ENCODE measurements at regions not wholly inside any gene's neighbourhood (a gene's known extent, or its start where the extent isn't known, plus 50 kb on each side); places are given as distances from the start of the nearest gene placed in this dataset.

DNA sequence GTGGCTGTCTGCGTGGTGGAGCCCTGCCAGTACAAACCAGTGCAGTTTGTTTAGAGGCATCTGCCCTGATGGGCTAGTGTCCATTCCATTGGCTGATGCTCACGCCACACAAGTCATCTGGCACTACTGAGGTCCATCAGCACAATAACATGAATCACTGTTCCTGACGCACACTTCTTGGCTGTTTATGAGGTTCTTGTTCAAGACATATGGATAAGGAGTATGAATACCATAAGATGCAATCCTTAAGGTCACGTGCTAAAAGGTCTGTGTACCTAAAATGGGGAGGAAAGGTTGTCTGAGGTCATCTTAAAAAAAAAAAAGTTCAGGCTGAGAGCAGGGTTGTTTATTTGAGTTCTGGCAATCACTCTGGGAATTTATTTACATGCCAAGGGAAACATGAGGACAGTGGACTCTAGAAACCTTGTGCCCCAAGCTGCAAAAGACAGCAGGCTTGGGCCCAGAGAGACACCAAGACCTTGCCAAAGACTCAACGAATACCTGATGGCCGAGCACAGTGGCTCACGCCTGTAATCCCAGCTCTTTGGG is 54.1 kb upstream of the SHLD1 start (continued):
- TF ChIP-seq, protein P1, sequence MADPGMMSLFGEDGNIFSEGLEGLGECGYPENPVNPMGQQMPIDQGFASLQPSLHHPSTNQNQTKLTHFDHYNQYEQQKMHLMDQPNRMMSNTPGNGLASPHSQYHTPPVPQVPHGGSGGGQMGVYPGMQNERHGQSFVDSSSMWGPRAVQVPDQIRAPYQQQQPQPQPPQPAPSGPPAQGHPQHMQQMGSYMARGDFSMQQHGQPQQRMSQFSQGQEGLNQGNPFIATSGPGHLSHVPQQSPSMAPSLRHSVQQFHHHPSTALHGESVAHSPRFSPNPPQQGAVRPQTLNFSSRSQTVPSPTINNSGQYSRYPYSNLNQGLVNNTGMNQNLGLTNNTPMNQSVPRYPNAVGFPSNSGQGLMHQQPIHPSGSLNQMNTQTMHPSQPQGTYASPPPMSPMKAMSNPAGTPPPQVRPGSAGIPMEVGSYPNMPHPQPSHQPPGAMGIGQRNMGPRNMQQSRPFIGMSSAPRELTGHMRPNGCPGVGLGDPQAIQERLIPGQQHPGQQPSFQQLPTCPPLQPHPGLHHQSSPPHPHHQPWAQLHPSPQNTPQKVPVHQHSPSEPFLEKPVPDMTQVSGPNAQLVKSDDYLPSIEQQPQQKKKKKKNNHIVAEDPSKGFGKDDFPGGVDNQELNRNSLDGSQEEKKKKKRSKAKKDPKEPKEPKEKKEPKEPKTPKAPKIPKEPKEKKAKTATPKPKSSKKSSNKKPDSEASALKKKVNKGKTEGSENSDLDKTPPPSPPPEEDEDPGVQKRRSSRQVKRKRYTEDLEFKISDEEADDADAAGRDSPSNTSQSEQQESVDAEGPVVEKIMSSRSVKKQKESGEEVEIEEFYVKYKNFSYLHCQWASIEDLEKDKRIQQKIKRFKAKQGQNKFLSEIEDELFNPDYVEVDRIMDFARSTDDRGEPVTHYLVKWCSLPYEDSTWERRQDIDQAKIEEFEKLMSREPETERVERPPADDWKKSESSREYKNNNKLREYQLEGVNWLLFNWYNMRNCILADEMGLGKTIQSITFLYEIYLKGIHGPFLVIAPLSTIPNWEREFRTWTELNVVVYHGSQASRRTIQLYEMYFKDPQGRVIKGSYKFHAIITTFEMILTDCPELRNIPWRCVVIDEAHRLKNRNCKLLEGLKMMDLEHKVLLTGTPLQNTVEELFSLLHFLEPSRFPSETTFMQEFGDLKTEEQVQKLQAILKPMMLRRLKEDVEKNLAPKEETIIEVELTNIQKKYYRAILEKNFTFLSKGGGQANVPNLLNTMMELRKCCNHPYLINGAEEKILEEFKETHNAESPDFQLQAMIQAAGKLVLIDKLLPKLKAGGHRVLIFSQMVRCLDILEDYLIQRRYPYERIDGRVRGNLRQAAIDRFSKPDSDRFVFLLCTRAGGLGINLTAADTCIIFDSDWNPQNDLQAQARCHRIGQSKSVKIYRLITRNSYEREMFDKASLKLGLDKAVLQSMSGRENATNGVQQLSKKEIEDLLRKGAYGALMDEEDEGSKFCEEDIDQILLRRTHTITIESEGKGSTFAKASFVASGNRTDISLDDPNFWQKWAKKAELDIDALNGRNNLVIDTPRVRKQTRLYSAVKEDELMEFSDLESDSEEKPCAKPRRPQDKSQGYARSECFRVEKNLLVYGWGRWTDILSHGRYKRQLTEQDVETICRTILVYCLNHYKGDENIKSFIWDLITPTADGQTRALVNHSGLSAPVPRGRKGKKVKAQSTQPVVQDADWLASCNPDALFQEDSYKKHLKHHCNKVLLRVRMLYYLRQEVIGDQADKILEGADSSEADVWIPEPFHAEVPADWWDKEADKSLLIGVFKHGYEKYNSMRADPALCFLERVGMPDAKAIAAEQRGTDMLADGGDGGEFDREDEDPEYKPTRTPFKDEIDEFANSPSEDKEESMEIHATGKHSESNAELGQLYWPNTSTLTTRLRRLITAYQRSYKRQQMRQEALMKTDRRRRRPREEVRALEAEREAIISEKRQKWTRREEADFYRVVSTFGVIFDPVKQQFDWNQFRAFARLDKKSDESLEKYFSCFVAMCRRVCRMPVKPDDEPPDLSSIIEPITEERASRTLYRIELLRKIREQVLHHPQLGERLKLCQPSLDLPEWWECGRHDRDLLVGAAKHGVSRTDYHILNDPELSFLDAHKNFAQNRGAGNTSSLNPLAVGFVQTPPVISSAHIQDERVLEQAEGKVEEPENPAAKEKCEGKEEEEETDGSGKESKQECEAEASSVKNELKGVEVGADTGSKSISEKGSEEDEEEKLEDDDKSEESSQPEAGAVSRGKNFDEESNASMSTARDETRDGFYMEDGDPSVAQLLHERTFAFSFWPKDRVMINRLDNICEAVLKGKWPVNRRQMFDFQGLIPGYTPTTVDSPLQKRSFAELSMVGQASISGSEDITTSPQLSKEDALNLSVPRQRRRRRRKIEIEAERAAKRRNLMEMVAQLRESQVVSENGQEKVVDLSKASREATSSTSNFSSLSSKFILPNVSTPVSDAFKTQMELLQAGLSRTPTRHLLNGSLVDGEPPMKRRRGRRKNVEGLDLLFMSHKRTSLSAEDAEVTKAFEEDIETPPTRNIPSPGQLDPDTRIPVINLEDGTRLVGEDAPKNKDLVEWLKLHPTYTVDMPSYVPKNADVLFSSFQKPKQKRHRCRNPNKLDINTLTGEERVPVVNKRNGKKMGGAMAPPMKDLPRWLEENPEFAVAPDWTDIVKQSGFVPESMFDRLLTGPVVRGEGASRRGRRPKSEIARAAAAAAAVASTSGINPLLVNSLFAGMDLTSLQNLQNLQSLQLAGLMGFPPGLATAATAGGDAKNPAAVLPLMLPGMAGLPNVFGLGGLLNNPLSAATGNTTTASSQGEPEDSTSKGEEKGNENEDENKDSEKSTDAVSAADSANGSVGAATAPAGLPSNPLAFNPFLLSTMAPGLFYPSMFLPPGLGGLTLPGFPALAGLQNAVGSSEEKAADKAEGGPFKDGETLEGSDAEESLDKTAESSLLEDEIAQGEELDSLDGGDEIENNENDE (IDR thresholded peaks at IDR 0.05; ENCODE audit: insufficient replicate concordance, low read length) = no peak
- TF ChIP-seq RFX5 (IDR thresholded peaks at IDR 0.05; ENCODE audit: borderline replicate concordance, low read depth, low read length) (no peak), BACH1 (IDR thresholded peaks at IDR 0.05; ENCODE audit: low read length) (no peak), EZH2 (IDR thresholded peaks at IDR 0.05; ENCODE audit: low read depth, low read length, severe bottlenecking) (no peak), SIRT6 (IDR thresholded peaks at IDR 0.05; ENCODE audit: low read length) (no peak), KDM5A (IDR thresholded peaks at IDR 0.05; ENCODE audit: low read length) (no peak), TBP (IDR thresholded peaks at IDR 0.05; ENCODE audit: low read depth, low read length) (no peak)

All from H1 (cell line).